Small intestine (tissue), 7 donors: ENCODE measurements at regions not wholly inside any gene's neighbourhood (a gene's known extent, or its start where the extent isn't known, plus 50 kb on each side); places are given as distances from the start of the nearest gene placed in this dataset.
"Not testable (repeated sequence)": the region's sequence is repeated elsewhere in the genome, so short reads cannot be mapped to it uniquely, and the experiment has no call there.

Experiments used
- DNase-seq, 2 donors: peaks; one replicate each; pipeline versions ENCODE4 v3.0.0 to v3.0.0-alpha.2; 2013
- FAIRE-seq: peaks from 2 replicates; lab custom pipeline; 2012; peaks lifted over from hg19 to GRCh38; lab: Jason Lieb, UNC
- H3K27ac ChIP-seq, 3 donors: one replicate each; pipeline ENCODE4 v1.5.1; 2013; ENCODE audit warnings: low read length in 2 of 3, mild to moderate bottlenecking in 2 of 3, control low read depth in 1 of 3, inconsistent platforms in 1 of 3, low read depth in 1 of 3, moderate library complexity in 1 of 3
- H3K27me3 ChIP-seq, 3 donors: one replicate each; pipeline ENCODE4 v1.6.1; 2013; ENCODE audit warnings: low read length in 3 of 3, inconsistent platforms in 1 of 3; ENCODE audit not compliant: control insufficient read depth in 3 of 3, insufficient read depth in 3 of 3
- H3K36me3 ChIP-seq, 3 donors: one replicate each; pipeline ENCODE4 v1.6.1; 2013; ENCODE audit warnings: low read length in 3 of 3, inconsistent platforms in 1 of 3, low read depth in 1 of 3, mild to moderate bottlenecking in 1 of 3, moderate library complexity in 1 of 3; ENCODE audit not compliant: control insufficient read depth in 3 of 3, insufficient read depth in 2 of 3
- H3K4me1 ChIP-seq, 3 donors: one replicate each; pipeline ENCODE4 v1.6.1; 2013; ENCODE audit warnings: low read length in 2 of 3, inconsistent platforms in 1 of 3, low read depth in 1 of 3, mild to moderate bottlenecking in 1 of 3, moderate library complexity in 1 of 3; ENCODE audit not compliant: control insufficient read depth in 3 of 3, insufficient read depth in 2 of 3
- H3K4me3 ChIP-seq, 3 donors: one replicate each; pipeline ENCODE4 v1.5.1; 2013; ENCODE audit warnings: low read length in 3 of 3, control low read depth in 1 of 3, inconsistent platforms in 1 of 3, low read depth in 1 of 3, mild to moderate bottlenecking in 1 of 3, moderate library complexity in 1 of 3
- H3K9me3 ChIP-seq, 2 donors: one replicate each; pipeline ENCODE4 v1.6.1; 2013; ENCODE audit warnings: low read depth in 1 of 2, low read length in 1 of 2; ENCODE audit not compliant: control insufficient read depth in 2 of 2, insufficient read depth in 1 of 2
- WGBS, 3 donors: extraction: QIAGEN DNeasy Blood & Tissue Kit; methylation state at CpG; one replicate each; pipeline ENCODE4 v1.1.7; 2013; 5-methylcytosine and 5-hydroxymethylcytosine counted together
- donor health status: healthy with polysubstance abuse.
- donor health status: control.
- donor health status: control.
- donor health status: Bipolar disorder and iron deficiency.
- donor health status: healthy.

DNA sequence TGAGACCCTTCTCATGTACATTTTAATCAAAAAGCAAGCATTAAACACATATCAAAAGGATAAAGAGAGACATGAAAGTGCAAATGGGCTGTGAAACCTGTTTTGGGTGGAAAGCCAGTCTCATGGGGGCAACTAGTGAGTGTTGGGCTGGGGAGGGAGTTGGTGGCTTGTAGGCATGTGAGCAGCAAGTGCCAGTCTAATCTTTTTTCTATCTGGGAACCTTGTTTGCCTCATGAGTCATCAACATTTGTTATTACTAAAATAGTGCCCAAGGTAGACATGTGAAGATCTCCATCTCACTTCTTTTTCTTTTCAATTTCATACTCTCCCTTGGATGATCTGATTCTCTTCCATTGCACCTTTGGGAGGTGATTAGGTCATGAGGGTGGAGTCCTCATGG, 613.9 kb upstream of the GYPC start:
- H3K4me3 ChIP-seq: no peak overlapping the region
- H3K4me1 ChIP-seq: no peaks in the 10 kb centered on the region
- no peaks in the 10 kb centered on the region for H3K27me3 ChIP-seq
- no peak overlapping the region for H3K27ac ChIP-seq
- FAIRE-seq: no peak
- H3K36me3 ChIP-seq: no peaks in the 10 kb centered on the region
- H3K9me3 ChIP-seq: no peaks in the 10 kb centered on the region
- no peak for DNase-seq

GRCh38 chr2:126048719-126049118, 607.2 kb upstream of the GYPC start:
- H3K36me3 ChIP-seq: no peaks in the 10 kb centered on the region
- no peak for FAIRE-seq
- DNase-seq: no peak

DNA sequence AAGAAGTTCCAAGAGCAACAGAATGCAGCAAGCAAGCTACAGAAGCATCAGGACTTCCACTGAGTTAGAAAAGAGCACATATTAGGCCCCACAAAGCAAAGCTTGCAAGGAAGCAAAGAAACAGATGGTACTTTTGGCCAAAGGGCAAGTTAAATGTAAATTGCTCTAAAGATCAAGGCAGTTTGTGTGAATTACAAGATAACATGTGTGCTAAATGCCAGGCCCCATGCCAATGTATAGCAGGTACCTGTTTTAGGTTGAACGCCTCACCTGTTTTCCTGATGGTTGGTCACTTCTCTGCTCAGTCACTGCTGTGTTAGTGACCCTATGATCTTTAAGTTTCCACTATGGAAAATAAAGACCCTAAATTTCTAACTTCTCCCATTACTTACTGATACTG, 606.5 kb upstream of the GYPC start:
- H3K36me3 ChIP-seq: no peaks in the 10 kb centered on the region
- no peak overlapping the region for H3K4me3 ChIP-seq
- 24 to 83% (median 27%) methylated on average over 1 of the region's 1 CpG for WGBS, 3 donors
- H3K27me3 ChIP-seq: no peaks in the 10 kb centered on the region
- H3K4me1 ChIP-seq: no peaks in the 10 kb centered on the region
- DNase-seq (peak in 1 of 2 donors; percentile 19), FAIRE-seq (no peak)
- no peak overlapping the region for H3K27ac ChIP-seq
- peaks cover 0 to 9% of the 10 kb centered on the region in 2 donors for H3K9me3 ChIP-seq

More at GRCh38 chr2:126048719-126049118, 607.2 kb upstream of the GYPC start:
- Histone ChIP-seq H3K27ac (no peak overlapping the region), H3K4me3 (no peak overlapping the region), H3K9me3 (peaks cover 0 to 7% of the 10 kb centered on the region in 2 donors), H3K27me3 (no peaks in the 10 kb centered on the region), H3K4me1 (no peaks in the 10 kb centered on the region)

DNA sequence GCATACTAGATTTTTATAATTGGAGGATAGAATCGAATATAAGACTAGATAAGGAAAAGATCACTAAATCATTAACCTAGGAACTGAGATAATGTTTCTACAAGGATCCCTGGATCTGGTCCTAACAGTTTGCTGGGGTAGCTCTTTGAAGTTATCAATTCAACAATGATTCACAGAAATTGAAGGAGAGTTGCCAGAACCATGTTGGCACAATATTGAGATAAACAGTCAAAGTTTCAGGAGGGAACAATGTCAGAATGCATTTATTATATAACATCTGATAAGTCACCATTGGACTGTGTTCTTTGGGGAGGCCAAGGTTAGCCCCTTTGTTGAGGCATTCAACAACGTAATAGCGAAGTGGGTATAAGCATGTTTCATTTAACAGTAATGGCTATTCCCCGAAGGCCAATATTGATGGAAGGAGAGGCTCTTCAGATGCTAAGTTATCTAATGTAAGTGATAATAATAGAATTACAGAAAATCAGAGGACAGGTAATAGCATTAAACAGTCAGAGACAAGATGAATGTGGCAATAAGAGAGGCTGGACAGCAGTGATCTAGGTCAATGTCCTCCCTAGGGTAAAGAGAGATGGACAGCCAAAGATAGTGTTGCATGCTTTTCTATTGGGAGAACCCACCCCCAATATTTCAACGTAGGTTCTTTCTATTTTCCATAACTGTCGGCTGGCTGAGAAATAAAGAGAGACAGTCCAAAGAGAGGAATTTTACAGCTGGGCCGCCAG, 604.8 kb upstream of the GYPC start:
- DNase-seq: no peak
- Histone ChIP-seq H3K27ac (no peak overlapping the region), H3K36me3 (no peaks in the 10 kb centered on the region), H3K4me3 (no peak overlapping the region), H3K9me3 (peaks cover 0 to 9% of the 10 kb centered on the region in 2 donors), H3K27me3 (no peaks in the 10 kb centered on the region), H3K4me1 (no peaks in the 10 kb centered on the region)
- FAIRE-seq: no peak
- WGBS, 3 donors: 65 to 87% (median 69%) methylated on average over 7 of the region's 7 CpGs

DNA sequence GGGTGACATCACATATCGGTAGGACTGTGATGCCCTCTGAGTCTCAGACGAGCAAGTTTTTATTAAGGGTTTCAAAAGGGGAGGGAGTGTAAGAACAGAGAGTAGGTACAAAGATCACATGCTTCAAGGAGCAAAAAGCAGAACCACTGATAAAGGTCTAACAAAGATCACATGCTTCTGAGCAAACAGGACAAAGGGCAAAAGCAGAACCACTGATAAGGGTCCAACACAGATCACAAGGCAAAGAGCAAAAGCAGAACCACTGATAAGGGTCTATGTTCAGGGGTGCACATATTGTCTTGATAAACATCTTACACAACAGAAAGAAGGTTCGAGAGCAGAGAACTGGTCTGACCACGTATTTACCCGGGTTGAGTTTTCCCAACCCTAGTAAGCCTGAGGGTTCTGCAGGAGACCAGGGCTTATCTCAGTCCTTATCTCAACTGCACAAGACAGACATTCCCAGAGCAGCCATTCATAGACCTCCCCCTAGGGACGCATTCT, 604.2 kb upstream of the GYPC start:
- not testable (repeated sequence) for H3K9me3 ChIP-seq, FAIRE-seq, H3K36me3 ChIP-seq, H3K27ac ChIP-seq, H3K27me3 ChIP-seq, H3K4me3 ChIP-seq, H3K4me1 ChIP-seq
- peak in 1 of 2 donors; percentile 7 for DNase-seq
- 54 to 67% (median 57%) methylated on average over 6 of the region's 6 CpGs for WGBS, 3 donors

- H3K9me3 ChIP-seq: peaks cover 0 to 17% of the 10 kb centered on the region in 2 donors
- DNase-seq (peak in 1 of 2 donors; percentile 6), FAIRE-seq (no peak)
- H3K27ac ChIP-seq: no peak overlapping the region
- 10 to 56% (median 35%) methylated on average over 2 of the region's 2 CpGs for WGBS, 3 donors
- H3K4me3 ChIP-seq: no peak overlapping the region
- no peaks in the 10 kb centered on the region for H3K27me3 ChIP-seq
- H3K4me1 ChIP-seq: no peaks in the 10 kb centered on the region
- no peaks in the 10 kb centered on the region for H3K36me3 ChIP-seq
Measured at GRCh38 chr2:126059379-126059778, 596.6 kb upstream of the GYPC start.

GRCh38 chr2:126085011-126085795, 570.8 kb upstream of the GYPC start:
- WGBS, 3 donors: 50 to 70% (median 63%) methylated on average over 3 of the region's 3 CpGs
- no peaks in the 10 kb centered on the region for H3K36me3 ChIP-seq

DNA sequence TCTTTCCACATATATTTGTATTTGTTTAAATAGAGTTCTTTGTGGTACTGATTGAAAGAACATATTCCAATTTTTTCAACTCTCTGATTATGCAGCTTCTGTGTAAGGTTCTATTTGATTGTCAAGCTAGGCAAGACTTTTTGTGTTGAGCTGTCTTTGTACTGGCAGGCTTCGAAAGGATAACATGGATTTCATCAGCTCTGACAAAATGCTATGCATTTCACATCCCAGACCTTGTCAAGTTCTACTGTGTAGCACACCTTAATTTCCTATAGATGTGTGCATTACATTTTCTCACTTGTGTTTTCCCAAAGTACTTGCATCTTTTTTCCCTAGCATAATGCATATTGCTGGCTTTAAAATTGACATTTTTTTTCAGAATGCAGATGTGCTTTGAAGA, 555.0 kb upstream of the GYPC start:
- Histone ChIP-seq H3K4me1 (no peaks in the 10 kb centered on the region), H3K36me3 (no peaks in the 10 kb centered on the region), H3K9me3 (peaks cover 0 to 6% of the 10 kb centered on the region in 2 donors), H3K4me3 (no peak overlapping the region), H3K27me3 (no peaks in the 10 kb centered on the region), H3K27ac (no peak overlapping the region)
- WGBS, 3 donors: 64 to 79% (median 75%) methylated on average over 1 of the region's 1 CpG
- FAIRE-seq: no peak
- DNase-seq: no peak

More at GRCh38 chr2:126085011-126085795, 570.8 kb upstream of the GYPC start:
- DNase-seq (no peak), FAIRE-seq (no peak)
- Histone ChIP-seq H3K27ac (no peak overlapping the region), H3K4me1 (no peaks in the 10 kb centered on the region), H3K9me3 (peaks cover 0 to 2% of the 10 kb centered on the region in 2 donors), H3K27me3 (no peaks in the 10 kb centered on the region), H3K4me3 (no peak overlapping the region)
